T follicular helper cell (primary cell): ENCODE measurements at regions not wholly inside any gene's neighbourhood (a gene's known extent, or its start where the extent isn't known, plus 50 kb on each side); places are given as distances from the start of the nearest gene placed in this dataset.

Source experiments
- DNase-seq: peaks from one replicate; pipeline ENCODE4 v3.0.0-alpha.2; 2020; ENCODE audit warnings: low read depth

DNA sequence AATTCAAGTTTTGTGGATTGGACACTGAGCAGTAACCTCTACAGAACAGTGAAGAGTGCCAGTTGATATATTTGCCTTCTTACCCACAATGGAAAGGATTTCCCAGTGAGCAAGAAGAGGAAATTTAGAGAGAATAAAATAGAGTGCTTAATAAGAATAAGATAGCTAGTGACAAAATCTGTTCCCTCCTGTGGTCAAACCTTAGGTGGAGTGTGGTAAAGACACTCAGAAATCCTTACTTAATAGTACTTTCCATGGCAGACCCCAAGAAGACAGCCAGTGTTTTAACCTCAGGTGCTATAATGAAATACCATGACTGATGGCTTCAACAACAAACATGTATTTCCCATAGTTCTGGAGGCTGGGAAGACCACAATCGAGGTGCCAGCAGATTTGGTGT lies 108.4 kb upstream of the TNFAIP3 start:
- no peak for DNase-seq

DNA sequence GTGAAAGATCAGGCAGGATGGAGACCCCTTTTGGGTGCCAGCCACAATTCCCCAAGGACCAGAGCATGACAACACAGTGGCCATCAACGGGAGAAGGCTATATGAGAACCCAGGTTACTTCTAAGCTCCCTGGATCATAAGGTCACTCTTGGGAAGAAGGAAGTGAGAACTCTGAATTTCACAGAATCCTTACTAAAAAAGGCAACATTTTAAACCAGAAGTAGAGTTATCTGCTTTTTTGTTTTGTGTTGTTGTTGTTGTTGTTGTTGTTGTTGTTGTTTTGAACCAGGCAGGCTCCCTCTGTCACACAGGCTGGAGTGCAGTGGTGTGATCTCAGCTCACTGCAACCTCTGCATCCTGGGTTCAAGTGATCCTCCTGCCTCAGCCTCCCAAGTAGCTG lies 107.4 kb upstream of the TNFAIP3 start:
- DNase-seq, result no peak

DNA sequence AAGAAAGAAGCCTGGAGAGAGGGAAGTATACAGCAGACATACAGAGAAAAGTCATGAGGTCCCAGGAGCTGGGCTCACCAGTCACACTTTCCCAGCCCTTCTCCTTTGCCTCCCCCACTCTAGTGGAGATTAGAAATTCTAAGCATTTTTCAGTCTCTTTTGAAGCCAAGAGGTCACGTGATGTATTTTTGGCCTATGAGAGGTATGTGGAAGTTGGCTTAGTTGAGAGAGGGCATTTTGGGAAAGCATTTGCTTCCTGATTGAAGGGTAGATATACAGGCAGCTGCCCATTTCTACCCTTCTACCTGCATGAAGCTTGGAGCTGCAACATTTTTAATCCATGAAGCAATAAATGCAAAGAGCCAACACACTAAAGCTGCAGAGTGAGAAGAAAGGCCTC lies 106.0 kb upstream of the TNFAIP3 start:
- DNase-seq, result no peak

DNA sequence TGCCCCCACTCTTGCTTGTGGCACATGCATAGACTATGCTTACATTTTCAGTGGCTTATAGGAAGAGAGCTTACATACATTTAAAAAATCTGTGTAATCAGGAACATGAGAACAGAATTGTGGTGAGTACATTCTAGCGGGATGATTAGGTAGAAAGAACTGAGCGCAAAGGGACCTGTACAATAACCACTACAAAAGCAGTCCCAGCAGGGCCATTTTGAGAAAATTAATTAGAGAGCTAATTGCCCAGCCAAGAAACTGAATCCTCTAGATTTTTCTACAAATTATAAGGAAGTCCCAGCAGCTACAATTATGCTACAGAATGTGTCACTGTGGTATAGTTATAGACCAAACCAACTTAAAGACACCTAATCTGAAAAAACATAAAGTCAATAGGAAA lies 105.6 kb upstream of the TNFAIP3 start:
- DNase-seq, result no peak

DNA sequence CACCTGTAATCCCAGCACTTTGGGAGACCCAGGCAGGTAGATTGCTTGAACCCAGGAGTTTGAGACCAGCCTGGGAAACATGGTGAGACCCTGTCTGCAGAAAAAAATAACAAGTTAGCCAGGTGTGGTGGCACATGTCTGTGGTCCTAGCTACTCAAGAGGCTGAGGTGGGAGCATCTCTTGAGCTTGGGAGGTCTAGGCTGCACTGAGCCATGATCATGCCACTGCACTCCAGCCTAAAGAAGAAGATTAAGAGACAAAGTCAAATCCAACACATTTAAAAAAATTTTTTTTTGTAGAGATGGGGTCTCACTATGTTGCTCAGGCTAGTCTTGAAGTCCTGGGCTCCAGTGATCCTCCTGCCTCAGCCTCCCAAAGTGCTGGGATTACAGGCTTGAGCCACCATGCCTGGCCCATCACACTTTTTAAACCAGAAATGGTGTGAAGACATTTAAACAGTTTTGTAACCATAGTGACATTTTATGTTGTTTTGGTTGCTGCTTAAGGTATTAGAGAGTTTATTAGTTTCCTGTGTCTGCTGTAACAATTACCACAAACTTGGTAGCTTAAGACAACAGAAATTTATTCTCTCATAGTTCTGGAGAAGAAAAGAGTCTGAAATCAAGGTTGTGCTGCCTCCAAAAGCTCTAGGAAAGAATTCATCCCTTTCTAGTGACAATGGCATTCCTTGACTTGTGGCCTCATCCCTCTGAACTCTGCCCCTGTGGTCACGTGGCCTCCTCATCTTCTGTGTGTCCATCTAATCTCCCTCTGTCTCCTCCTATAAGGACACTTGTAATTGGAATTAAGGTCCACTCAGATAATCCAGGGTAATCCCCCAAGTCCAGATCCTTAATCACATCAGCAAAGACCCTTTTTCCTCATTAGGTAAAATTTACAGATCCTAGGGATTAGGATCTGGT lies 104.6 kb upstream of the TNFAIP3 start:
- no peak for DNase-seq

DNA sequence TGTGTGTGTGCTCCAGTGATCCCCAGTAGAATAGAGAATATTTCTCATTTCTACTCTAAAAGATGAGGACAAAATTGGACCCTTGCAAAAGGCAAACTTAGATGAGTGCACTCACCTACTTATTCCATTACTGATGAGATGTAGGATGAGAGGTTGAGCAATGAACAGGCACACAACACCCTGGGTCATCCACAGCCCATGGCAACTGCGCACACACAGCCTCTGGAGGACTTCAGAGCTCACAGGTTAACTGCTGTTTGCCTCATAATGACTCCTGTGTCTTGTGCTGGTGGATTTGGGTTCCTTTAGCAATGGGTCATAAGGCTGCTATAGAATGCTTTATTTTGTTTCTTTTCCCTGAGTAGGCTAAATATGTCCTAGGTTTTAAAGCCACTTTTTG lies 103.6 kb upstream of the TNFAIP3 start:
- no peak for DNase-seq

DNA sequence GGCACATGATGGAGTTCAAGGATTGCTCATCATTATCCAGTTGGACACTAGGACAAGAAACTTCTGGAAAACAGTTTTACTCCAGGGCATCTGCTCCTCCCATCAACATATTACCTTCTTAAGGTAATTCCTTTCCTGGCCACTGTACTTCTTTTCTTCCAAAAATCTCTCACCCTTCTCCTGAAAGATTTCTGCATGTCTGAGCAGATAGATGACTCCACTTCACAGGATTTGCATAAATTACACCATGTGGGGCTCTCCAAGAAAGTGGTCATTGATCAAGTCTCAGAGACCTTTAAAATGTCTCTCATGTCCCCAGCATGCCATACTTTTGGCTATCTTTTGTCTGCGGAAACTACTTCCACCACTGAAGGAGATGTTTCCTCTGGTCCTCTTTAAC lies 103.2 kb upstream of the TNFAIP3 start:
- DNase-seq, result no peak

DNA sequence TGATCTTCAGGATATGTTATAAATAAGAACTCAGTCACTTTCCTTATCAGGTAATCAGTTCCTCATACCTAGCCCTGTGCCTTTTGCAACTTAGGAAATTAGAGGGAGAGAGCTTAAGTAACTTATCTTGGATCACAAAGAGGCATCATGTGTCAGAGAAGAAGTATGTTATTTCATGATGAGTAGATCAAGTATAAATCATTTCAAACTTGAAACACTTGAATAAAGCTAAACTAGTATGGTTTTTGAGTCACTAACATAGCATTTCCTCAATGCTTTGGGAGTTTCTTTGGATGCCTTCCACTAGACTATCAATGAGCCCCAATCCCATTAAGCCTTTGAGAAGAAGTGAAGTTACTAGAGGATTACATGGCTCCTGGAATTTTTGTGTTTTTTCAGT lies 102.6 kb upstream of the TNFAIP3 start:
- no peak for DNase-seq

DNA sequence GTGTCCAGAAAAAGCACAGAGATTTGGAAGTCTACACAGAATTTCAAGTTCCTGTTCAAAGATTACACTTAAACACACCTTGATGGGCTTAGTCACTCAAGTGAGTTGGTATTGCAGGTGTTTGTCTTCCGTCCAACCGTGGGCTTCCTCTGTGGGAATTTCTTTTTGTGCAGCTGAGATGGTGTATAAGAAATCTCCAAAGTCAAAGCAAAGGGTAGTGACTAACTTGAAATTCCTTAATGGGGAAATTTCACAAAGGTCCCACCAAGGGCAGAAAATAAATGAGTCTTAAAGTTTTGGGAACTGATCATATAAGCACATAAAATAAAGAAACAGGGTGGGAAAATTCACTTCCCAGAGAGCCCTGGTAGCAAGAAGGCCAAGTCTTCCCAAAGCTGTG lies 102.0 kb upstream of the TNFAIP3 start:
- no peak for DNase-seq

DNA sequence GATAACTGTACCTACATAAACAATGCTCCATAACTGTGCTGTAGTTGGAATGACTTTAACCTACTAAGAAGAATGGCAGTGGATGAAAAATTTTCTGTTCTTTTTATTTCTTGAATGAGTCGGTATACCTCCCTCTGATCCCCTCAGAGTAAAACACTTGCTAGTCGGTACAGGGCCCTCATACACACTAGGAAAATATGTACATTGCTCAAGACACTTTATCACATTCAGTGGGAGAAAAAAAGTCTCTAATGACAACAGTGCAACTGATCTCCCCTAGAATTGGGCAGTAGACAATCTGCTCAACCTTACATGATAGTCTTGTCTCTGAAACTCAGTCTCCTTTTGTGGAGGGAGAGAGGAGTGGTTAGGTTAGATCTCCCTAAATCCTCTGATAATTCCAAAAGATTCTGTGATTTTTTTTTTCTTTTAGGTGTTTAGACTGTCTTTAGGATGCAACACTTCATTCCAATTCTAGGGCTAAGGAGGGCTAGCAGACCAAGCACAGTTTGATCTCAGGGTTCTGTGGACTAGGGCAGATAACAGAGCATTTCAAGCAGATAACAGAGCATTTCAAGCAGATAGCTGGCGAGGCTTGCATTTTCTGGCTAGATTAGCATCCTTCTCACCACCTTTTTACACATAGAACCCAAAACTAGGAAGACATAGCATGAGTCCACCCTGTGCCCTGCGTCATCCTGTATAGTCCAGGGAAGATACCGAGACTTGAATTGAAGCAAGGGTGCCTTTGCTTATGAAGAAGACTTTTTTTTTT lies 100.3 kb upstream of the TNFAIP3 start:
- no peak for DNase-seq

DNA sequence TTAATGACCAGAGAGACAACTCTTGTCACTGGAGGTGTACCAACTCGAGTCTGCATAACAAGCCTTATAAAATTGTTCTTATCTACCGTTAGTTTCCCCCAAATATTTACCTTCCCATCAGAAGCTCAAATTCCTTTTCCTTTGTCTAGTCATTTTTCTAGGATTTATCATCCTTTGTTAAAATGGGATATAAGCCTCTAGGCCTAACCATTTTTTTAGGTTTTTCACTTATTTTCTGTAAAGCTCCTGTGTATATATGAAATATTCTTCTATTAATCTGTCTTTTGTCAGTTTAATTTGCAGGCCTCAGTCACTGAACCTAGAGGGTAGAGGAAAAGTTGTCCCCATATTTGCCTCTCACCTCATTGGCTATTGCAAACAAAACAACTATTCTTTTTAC lies 99.6 kb upstream of the TNFAIP3 start:
- DNase-seq, result no peak

DNA sequence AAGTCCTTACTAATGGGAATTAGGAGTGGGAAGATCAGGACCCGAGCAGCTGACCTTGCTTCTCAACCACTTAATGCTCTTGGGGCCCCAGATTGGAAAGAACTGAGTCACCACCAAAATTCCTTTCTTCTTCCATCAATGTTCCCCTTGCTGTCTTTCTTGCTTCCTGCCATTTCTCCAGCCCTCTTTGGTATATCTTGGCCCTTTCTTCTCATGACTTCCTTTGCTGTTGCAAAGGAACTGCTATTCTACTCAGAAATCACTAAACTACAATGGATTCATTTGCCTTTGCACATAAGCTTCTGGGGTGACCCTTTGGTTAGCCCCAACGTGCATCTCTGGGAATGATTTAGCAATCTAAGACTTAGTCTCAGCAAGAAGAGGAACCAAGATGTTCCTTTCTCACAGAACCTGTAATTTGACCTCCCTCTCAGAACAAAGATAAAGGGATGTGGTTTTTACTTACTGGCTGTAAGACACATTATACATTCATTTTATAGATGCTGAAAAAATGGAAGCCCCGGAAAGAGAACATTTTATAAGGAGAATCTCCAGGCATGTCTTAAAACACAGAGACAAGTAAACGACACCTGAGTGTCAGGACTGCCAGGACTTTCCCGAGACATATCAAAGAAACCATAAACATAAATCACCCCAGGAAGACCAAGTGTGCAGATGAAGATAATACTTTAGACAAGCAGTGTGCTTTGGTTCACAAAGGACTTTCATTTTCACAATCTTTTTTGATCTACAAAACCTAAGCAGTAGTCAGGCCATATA lies 99.0 kb upstream of the TNFAIP3 start:
- no peak for DNase-seq

DNA sequence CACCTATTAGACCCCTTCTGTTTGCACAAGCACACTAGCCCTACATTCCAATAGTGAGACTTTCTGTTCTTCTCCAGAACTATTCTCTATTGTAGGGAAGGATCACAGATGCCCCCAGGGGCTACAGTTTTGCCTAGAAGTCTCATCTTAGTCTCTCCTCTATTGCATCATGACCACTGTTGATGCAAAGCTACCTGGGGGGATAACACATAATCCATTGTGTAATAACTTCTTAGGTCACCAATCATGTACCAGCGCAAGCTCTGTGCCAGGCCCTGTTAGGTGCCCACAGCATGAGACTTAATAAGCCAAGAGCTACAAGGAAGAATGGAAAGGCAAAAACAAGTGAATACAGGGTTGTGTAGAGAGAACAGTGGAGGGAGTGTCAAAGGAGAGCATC lies 98.1 kb upstream of the TNFAIP3 start:
- DNase-seq, result no peak

DNA sequence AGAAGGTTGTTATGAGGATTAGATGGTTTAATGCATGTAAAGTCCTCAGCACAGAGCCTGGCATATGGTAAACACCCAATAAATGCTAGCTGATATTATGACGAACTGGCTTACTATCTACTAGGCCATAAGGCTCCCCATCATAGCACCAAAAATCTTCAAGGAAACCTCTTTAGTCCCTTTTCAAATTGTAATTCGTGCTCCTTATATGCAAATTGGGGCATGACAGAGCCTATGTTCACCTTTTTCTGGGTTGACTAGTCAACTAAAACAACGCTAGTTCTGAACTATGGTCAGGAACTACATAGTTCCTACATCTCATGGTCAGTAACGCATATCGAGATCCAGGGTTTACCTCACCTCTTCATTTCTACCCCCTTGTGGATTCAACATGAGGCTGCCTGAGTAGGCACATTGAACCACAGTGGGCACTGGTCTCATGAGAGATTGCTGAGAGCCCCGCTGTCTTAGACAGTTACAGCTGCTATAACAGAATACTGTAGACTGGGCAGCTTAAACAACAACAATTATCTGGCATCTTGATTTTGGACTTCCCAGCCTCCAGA lies 97.2 kb upstream of the TNFAIP3 start:
- no peak for DNase-seq

DNA sequence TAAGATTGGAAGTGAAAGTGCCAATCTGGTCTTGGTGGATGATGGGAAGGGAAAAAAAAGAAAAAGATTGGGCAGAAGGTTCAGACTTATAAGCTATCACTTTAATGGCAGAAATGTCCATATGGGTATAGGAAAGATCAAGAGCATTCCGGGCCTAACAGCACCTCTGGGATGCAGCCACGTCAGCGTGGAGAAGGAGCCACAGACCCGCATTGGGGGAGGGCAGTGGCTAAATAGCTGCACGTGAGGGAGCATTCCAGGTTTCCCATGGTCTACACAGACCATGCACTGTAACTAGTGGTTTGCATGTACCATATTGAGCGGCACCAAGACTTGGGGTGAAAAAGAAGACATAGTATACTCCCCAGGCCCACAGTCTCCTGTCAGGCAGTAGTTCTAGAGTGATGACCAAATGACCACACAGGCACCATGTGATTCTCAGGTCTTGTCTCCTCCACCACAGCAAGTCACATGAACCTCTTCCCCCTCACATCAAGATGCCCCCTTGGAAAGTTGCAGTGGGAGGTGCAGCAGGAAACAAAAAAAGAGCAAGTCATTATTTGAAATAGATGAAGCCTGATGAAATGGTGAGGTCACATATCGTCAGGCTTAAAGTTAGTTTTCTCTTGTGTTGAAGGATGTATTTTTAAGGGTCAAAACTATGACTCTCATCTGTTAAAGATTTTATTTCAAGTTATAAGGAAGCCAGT lies 94.4 kb upstream of the TNFAIP3 start:
- no peak for DNase-seq

DNA sequence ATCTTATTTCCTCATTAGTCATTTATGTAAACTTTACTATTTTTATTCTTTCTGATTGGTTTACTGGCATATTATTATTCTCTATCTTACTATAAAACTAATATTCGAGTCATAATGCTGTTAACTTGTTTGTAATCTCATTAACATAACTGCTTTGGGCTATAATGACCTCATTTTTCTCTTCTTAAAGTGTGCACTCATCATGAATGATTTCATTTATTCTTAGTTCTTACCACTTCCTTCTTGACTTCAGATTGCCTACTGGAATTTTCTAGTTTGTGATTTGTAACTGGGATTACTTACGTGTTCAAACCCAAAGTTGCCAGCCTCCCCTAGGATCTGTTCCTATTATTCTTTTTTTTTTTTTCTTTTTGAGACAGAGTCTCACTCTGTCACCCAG lies 91.8 kb upstream of the TNFAIP3 start:
- DNase-seq, result no peak

DNA sequence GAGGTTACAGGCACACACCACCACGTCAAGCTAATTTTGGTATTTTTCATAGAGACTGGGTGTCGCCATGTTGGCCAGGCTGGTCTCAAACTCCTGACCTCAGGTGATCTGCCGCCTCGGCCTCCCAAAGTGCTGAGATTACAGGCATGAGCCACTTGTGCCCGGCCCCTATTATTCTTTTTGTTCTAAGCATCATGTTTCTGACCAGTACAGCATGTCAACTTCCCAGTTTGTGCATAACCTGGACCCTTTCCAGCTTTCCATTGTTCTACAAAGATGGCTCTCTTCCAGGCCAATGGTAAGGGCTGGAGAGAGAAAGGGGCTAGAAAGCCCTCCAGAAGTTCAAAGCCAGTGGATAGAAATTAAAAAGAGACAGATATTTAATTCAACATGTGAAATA lies 91.3 kb upstream of the TNFAIP3 start:
- DNase-seq, result no peak

DNA sequence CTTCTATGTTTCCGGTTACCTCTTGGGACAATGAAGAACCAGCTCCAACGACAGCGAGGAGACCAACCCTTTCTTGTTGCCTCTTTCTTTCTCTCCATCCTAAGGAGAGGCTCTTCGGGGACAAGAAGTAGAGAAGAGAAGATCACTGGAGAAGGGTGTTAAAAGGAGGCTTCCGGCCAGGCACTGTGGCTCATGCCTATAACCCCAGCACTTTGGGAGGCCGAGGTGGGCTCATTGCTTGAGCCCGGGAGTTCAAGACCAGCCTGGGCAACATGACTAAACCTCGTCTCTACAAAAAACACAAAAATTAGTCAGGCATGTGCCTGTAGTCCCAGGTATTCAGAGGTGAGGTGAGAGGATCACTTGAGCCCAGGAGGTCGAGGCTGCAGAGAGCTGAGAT lies 90.8 kb upstream of the TNFAIP3 start:
- DNase-seq, result no peak

DNA sequence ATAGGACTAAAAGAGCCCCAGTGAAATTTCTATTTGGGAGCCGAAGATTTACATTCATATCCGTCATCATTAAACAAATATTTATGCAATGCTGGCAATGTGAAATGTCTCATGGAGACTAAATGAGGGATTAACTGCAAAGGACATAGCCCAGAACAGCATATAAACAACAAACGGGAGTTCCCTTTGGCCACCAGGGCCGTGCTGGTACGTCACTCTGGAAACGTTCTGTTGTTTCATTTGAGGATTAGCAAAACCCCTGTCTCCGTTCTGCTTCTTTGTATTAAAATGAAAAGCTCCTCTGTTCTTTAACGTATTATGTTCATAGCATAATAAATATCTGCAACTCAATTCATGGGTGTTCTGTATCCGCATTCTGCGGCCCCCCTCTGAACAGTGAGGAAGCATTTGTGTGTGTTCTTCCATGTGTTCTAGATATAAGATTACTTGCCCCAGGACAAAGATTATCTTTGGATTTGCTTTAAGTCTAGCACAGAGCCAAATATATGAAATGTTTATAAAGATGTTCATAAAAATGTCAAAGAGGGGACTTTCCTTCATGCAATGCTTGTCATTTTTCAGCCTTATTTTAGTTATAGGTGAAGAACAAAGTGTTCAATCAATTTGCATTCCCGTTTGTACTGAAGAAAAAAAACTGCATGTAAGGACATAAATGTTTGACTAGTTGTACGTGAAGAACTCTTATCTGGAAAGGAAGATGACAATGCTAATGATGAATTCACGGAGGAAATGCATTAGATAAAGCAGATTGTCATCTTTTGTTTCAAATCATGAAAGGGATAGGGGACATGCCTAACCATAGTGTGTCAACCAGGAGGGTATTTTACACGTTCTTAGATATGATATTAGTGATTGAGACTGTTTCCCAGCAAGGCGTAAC lies 90.0 kb upstream of the TNFAIP3 start:
- DNase-seq, result no peak

DNA sequence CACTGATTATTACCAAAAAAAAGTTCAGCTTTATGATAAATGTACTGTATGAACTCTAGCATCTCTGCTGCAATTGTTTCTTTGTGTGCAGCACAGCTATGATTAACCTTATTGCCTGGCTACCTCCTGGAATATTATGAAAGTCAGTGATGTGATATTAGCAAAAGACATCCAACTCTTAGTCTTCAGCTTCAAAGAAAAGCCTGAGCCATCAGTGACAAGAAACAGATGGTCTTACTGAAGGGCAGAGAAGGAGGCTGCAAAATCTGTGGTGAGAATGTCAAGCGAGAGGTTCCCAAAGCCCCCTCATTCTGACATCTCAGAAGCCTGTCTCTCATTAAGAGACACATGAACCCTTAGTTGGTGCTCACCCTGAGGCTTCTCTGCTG lies 89.4 kb upstream of the TNFAIP3 start:
- DNase-seq, result no peak

DNA sequence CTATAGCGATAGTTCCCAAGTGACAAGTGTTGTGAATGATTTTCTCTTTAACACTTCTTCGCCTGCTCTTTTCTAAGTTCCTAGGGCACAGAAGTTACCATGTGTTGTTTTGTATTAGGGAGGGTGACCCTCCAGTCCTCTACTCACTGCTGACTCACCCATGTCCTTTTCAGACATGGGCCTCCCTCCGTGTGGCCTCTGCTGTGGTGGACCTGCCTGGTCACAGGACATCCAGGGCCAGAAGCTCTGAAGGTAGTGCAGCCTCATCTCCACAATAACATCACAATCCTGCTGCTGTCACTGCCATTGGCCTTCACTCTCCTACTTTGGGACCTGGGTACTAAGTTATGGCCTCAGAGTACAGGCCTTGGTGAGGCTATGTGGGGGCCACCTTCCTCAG lies 87.1 kb upstream of the TNFAIP3 start:
- no peak for DNase-seq
